Prostate gland (tissue), 2 donors: ENCODE measurements at regions not wholly inside any gene's neighbourhood (a gene's known extent, or its start where the extent isn't known, plus 50 kb on each side); places are given as distances from the start of the nearest gene placed in this dataset.

Experiments
- DNase-seq: peaks from one replicate; pipeline ENCODE4 v3.0.0-alpha.2; 2019; ENCODE audit warnings: low spot score
- H3K27ac ChIP-seq, 2 donors: fragments of 200-600 bp; sonication (generic); 2 replicates each; pipeline ENCODE4 v1.5.1; 2017 to 2019
- H3K27me3 ChIP-seq: fragments of 200-600 bp; sonication (generic); replicated peaks from 2 replicates; pipeline ENCODE4 v1.5.1; 2019; ENCODE audit not compliant: insufficient read depth
- H3K36me3 ChIP-seq, 2 donors: fragments of 200-600 bp; sonication (generic); 1 replicate in 1 of 2; 2 replicates in 1 of 2; pipeline versions ENCODE4 v1.5.1 to v1.8.1; 2017 to 2019
- H3K4me1 ChIP-seq: fragments of 200-600 bp; sonication (generic); replicated peaks from 2 replicates; pipeline ENCODE4 v1.5.1; 2019
- H3K4me3 ChIP-seq, 2 donors: fragments of 200-600 bp; sonication (generic); 2 replicates each; pipeline ENCODE4 v1.5.1; 2017 to 2019
- H3K9me3 ChIP-seq: fragments of 200-600 bp; sonication (generic); 2 replicates; pipeline ENCODE4 v1.5.1; 2017
- CTCF ChIP-seq, 4 experiments: fragments of 200-600 bp in 2 of 4; fragments of 450-650 bp in 2 of 4; sonication (generic) in 2 of 4; IDR thresholded peaks; 1 replicate in 3 of 4; 2 replicates in 1 of 4; pipeline ENCODE4 v1.5.1; 2016 to 2019; ENCODE audit warnings: antibody characterized with exemption in 4 of 4, mild to moderate bottlenecking in 2 of 4, moderate library complexity in 2 of 4
- POLR2A ChIP-seq: fragments of 450-650 bp; IDR thresholded peaks from one replicate; pipeline ENCODE4 v1.6.1; 2016; ENCODE audit warnings: antibody characterized with exemption, mild to moderate bottlenecking
- POLR2AphosphoS5 ChIP-seq: sonication (generic); formaldehyde crosslinking; IDR thresholded peaks from one replicate; pipeline ENCODE4 v1.6.1; 2017; ENCODE audit warnings: antibody characterized with exemption
- WGBS: methylation state at CpG from one replicate; pipeline ENCODE4 v1.1.5; 2018; 5-methylcytosine and 5-hydroxymethylcytosine counted together
- intact Hi-C: fragments of 100-400 bp; cut with DNase I; formaldehyde crosslinking; loops from one replicate; pipeline ENCODE4 v1.14.2; 2022

GRCh38 chr2:67686254-67686653 lies 289.1 kb downstream of the ETAA1 start:
- H3K27me3 ChIP-seq = no peaks in the 10 kb centered on the region
- DNase-seq = no peak
- no peaks in the 10 kb centered on the region for H3K4me1 ChIP-seq
- H3K27ac ChIP-seq = no peak overlapping the region
- TF ChIP-seq CTCF (IDR thresholded peaks at IDR 0.05) = no peak
- no peak for TF ChIP-seq POLR2AphosphoS5
- TF ChIP-seq POLR2A = no peak
- H3K4me3 ChIP-seq = no peak overlapping the region
- intact Hi-C loops = no loop called here
- WGBS = 89% methylated on average over 3 of the region's 3 CpGs
- no peaks in the 10 kb centered on the region for H3K36me3 ChIP-seq
- no peaks in the 10 kb centered on the region for H3K9me3 ChIP-seq

- DNase-seq = no peak
- TF ChIP-seq CTCF (IDR thresholded peaks at IDR 0.05) = no peak
- TF ChIP-seq POLR2A = no peak
- TF ChIP-seq POLR2AphosphoS5 = no peak
- no peak overlapping the region for H3K4me3 ChIP-seq
- WGBS = 61% methylated on average over 3 of the region's 3 CpGs
- no peak overlapping the region for H3K27ac ChIP-seq
- H3K27me3 ChIP-seq = no peaks in the 10 kb centered on the region
- intact Hi-C loops = no loop called here
- no peaks in the 10 kb centered on the region for H3K9me3 ChIP-seq
- no peaks in the 10 kb centered on the region for H3K36me3 ChIP-seq
- H3K4me1 ChIP-seq = no peaks in the 10 kb centered on the region
These were observed 292.1 kb downstream of the ETAA1 start for GRCh38 chr2:67689186-67689585.

- intact Hi-C loops = no loop called here
- Histone ChIP-seq H3K27ac (no peak overlapping the region), H3K9me3 (no peaks in the 10 kb centered on the region), H3K4me3 (no peak overlapping the region), H3K36me3 (no peaks in the 10 kb centered on the region), H3K27me3 (no peaks in the 10 kb centered on the region), H3K4me1 (no peaks in the 10 kb centered on the region)
- WGBS = 32% methylated on average over 1 of the region's 1 CpG
- TF ChIP-seq POLR2AphosphoS5 (no peak), CTCF (IDR thresholded peaks at IDR 0.05) (no peak), POLR2A (no peak)
- no peak for DNase-seq
These were observed 292.5 kb downstream of the ETAA1 start for GRCh38 chr2:67689651-67690050.

GRCh38 chr2:67694445-67694844 lies 297.3 kb downstream of the ETAA1 start:
- DNase-seq = no peak
- WGBS = 37% methylated on average over 10 of the region's 10 CpGs
- TF ChIP-seq CTCF (IDR thresholded peaks at IDR 0.05) = no peak
- TF ChIP-seq POLR2A = no peak
- TF ChIP-seq POLR2AphosphoS5 = no peak
- Histone ChIP-seq H3K36me3 (no peaks in the 10 kb centered on the region), H3K9me3 (no peaks in the 10 kb centered on the region), H3K4me1 (no peaks in the 10 kb centered on the region), H3K27me3 (peaks cover 3% of the 10 kb centered on the region), H3K27ac (no peak overlapping the region), H3K4me3 (no peak overlapping the region)
- intact Hi-C loops = no loop called here

- DNase-seq = no peak
- 62% methylated on average over 4 of the region's 4 CpGs for WGBS
- H3K36me3 ChIP-seq = no peaks in the 10 kb centered on the region
- no peak overlapping the region for H3K27ac ChIP-seq
- H3K27me3 ChIP-seq = no peaks in the 10 kb centered on the region
- no peaks in the 10 kb centered on the region for H3K4me1 ChIP-seq
- no peak overlapping the region for H3K4me3 ChIP-seq
- H3K9me3 ChIP-seq = no peaks in the 10 kb centered on the region
- intact Hi-C loops = no loop called here
- TF ChIP-seq CTCF (IDR thresholded peaks at IDR 0.05) (no peak), POLR2AphosphoS5 (no peak), POLR2A (no peak)
These were observed 303.9 kb downstream of the ETAA1 start for GRCh38 chr2:67701011-67701410.
